ENCODE measurements at regions not wholly inside any gene's neighbourhood (a gene's known extent, or its start where the extent isn't known, plus 50 kb on each side); places are given as distances from the start of the nearest gene placed in this dataset.

DNA sequence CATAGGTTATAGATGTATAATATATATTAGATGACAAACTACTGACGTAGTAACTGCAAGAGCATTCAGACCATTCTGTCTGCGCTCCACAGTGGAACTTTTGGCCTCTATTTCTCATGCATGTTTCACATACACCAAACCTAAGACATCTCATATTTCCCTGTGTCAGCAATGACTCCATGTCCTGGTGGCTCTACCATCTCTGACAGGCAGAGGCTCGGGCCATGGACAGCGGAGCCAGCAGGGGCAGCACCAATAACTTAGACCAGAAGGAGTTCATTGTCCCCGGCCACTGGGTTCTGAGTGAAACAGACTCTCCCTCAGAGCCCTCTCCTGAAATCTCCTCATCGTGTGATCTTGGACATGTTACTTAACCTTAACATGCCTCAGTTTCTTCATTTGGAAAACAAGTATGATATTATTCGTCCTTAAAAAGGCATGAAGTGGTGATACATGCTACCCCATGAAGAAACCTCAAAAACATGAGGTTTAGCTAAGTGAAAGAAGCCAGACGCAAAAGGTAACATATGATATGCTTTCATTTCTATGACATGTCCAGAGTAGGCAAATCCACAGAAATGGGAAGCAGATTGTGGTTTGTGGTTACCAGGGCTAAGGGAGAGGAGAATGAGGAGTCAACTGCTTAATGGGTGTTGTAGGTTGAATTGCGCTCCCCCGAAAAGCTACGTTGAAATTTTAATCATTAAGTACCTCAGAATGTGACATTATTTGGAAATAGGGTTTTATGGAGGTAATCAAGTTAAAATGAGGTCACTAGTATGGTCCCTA lies 564.0 kb upstream of the JARID2 start:
- no peak for DNase-seq

GRCh38 chr6:14682812-14683211 lies 563.1 kb upstream of the JARID2 start:
- no peak for DNase-seq

DNA sequence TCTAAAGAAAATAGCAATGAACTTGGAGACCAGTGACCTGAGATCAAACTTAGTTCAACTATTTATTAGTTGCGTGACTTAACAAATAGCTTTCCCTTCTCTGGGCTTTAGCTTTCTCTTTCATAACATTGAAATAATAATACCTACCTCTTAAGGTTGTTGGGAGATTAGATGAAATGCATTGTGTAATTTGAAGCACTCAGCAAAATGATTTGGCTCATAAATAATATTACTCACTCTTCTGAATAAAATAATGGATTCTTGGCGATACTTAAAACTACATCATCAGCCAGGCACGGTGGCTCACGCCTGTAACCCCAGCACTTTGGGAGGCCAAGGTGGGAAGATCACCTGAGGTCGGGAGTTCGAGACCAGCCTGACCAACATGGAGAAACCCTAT lies 556.2 kb upstream of the JARID2 start:
- no peak for DNase-seq

DNA sequence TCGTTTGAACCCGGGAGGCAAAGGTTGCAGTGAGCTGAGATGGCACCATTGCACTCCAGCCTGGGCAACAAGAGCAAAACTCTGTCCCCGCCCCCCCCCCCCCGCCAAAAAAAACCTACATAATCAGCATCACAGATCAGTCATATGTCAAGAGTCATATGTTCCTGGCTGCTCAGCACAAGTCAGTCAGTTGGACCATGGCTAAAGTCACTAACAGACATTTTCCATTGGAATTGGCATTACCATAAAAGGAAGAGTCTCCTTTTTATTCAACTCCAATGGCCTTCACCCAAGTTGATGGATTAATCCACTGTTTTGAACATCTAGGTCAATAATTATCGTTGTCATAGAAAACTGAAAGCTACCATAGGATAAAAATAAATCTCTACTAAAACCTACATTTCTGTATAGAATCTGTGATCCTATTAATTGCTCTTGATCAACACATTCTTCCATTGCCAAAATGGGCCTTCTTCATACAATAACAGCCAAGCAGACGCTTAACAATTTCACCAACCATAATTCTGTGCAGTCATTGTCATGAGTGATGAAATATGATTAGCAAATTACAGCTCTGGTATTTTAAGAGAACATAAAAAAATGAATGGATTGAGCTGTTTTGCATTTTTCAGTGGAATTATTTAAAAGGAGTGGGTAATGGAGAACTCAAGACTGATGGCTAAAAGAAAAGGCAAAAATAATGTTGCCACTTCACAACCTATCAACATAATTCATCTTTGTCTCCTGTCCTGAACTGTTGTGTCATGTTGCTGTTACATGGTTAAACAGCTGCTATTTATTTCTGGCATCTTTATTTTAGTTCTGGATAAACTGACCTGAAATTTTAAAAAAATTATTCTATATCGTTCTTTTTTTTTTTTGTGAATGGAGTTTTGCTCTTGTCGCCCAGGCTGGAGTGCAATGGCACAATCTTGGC lies 555.5 kb upstream of the JARID2 start:
- DNase-seq, result no peak

DNA sequence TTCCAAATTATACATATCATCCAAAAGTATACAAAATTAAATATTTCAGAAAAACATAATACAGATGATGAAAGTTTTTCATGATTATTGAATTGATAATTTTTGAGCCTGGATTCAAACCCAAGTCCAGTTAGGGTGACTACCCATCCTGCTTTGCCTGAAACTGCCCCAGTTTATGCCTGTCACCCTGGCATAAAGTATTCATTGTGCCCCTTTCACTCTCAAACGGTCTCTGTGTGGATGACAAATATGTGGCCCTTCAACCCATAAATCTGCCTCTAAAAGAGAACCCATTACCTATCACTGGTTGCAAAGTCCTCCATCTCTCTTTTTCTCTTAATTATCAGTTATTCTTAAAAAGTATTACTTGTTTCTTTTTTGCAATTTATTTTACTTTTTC lies 553.7 kb upstream of the JARID2 start:
- DNase-seq, result peak; percentile 23

DNA sequence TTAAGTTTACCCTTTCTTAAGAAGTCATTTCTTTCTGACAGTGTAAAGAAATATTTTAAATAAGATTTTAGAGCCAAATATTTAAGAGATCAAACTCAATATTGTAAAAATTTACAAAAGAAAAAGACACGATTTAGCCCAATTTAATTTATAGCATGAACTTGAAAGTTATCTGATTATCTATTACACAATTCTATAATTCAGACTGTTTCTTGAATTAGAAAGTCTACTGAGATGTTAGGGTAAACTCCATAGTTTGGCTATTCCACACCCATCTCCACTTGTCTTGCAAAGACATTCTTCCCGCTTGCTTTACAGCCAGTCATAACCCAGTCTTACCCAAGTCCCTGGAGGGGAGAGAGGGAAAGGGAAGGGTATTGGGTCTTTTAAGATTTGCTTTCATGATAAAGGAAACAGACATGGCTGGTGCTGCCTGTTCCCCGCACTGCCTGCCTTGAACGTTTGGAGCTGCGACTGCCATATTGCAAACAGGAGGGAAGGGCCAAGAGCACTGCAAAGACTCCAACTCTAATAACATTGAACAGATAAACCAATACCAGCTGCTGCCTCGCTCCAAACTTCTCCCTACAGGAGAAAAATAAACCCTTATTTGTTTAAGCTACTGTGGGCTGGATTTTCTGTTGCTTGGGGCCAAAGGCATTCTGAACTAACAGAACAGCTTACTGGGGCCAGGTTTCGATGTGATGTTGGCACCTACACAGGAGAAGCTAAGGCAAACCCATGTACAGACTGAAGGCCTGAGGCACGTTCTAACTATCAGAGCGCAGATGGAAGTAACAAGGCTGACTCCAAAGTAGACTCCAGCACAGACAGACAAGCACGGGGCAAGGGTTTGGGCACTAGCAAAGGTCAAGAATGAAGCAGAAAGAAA lies 552.3 kb upstream of the JARID2 start:
- no peak for DNase-seq

- no peak for DNase-seq
Observed at GRCh38 chr6:14694308-14694707, 551.6 kb upstream of the JARID2 start.

DNA sequence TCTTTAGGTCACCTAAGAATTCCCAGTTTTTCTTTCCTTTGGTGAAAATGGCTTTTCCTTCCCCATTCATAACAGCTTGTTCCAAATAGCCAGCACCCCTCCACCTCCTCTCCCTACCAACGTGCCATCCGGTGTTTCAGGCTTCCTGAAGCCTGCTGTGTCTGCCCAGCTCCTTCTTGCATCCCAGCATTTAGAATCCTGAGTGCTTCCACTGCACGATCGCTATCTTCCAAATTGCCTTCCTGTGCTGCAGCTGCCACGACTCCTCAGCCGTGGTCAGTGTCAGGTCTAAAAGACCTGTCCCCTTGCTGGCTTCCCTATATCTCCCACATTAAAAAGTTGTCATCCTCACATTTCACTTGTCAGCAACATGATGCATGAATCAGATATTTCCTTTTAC lies 550.3 kb upstream of the JARID2 start:
- DNase-seq, result peak; percentile 49

- no peak for DNase-seq
Observed at GRCh38 chr6:14696367-14696766, 549.5 kb upstream of the JARID2 start.

- DNase-seq, result no peak
Observed at GRCh38 chr6:14697427-14697826, 548.4 kb upstream of the JARID2 start.

DNA sequence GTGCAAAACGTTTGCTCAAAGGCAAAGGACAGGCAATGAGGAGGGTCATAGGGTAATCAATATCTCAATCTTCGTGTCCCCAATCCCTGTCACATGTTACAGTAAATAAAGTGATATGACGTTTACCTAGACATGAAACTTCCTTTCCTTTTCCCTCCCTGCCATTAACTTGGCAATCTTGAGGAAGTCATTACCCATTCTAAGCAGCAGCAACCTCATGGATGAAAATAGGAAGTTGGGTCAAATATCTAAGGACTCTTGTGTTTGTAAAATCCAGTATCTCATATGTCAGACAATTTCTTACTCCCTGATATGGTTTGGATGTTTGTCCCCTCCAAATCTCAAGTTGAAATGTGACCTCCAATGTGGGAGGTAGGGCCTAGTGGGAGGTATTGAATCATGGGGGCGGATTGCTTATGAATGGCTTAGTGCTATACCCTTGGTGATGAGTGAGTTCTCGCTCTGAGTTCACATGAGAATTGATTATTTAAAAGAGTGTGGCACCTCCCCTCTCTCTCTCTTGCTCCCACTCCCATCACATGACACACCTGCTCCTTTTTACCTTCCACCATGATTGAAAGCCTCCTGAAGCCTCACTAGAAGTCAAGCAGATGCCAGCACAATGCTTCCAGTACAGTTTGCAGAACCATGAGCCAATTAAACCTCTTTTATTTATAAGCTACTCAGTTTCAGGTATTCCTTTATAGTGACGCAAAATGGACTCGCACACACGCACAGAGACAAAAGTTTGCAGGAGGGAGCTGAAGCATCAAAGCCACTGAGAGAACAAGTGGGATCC lies 545.9 kb upstream of the JARID2 start:
- no peak for DNase-seq

GRCh38 chr6:14701946-14702345 lies 543.9 kb upstream of the JARID2 start:
- no peak for DNase-seq

DNA sequence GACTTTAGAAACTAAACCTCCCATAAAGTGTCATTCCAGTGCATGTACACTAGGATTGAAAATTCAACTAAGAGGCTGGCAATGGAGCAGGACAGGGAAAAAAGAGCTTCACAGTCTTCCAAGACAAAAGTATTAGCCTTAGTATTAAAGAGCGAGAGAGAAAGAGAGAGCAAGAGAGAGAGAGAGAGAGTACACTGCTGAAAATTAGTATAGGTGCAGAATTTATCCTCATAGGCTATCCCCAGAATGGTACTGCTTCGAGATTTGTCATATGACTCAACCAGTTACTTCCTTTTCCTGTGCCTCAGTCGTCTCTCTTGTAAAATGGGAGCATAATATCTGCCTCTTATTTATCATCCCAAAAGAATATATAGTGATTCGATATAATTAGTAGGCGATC lies 543.2 kb upstream of the JARID2 start:
- DNase-seq, result no peak

- no peak for DNase-seq
Observed at GRCh38 chr6:14703586-14703985, 542.3 kb upstream of the JARID2 start.

DNA sequence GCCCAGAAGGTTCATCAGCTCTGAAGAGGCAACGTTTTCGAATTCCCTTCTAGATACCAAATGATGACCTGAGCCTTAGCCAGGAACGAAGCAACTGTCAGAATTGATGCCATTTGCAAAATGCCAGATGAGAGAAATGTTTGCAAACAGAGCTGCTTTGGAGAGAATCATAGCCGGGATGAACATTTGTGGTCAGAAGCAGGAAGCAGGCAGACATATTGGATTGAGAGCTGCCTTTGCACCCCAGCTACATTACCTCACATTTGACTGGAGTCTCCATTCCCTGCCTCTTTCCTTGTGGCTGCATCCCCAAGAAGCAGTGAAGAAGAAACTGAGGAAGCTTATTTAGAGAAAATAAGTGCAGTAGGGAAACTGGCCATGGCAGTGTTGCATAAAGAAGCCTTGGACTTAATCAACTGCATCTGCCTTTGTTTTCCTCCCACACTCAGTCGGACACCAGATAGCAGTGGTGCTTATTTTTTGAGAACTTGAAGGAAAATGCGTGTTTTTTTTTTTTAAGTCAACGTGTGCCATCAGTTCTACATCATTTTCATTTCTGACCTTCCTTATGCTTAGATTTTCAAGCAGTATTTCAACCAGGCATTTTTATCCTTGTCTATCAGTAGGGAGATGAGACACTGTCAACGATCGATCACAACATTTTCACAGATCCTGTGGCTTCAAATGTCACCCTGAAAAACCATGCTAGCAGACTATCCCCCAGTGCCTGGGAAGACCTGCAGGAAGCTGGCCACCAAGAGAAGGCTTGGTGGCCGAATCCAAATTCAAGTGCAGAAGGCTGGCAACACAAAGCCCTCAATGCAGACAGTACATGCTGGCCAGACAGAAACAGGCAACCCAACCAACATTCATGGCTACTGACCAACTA lies 541.2 kb upstream of the JARID2 start:
- DNase-seq, result no peak

DNA sequence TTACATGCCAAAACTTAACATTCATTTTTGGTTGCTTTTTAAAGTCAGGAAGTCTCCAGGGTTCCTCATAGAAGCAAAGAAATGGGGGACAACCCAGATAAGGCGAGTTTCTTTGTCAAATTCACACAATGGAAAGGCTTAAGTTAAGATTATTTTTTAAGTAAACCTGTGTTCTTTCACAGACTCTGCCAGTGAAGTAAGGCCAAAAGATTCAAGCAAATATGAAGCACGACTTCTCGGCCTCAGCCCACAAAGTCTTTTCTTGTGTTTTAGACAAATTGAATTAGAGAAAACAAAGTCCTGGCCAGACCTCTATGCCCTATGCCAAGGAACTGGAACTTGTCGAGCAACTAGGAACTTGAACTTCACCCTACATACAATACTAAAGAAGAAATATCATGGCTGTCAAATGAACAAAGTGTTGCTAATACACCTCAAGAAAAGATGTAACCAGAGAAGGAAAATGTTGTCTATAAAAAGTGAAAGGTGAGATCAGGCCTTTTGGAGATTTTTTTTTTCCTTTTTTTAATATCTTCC lies 540.0 kb upstream of the JARID2 start:
- no peak for DNase-seq

DNA sequence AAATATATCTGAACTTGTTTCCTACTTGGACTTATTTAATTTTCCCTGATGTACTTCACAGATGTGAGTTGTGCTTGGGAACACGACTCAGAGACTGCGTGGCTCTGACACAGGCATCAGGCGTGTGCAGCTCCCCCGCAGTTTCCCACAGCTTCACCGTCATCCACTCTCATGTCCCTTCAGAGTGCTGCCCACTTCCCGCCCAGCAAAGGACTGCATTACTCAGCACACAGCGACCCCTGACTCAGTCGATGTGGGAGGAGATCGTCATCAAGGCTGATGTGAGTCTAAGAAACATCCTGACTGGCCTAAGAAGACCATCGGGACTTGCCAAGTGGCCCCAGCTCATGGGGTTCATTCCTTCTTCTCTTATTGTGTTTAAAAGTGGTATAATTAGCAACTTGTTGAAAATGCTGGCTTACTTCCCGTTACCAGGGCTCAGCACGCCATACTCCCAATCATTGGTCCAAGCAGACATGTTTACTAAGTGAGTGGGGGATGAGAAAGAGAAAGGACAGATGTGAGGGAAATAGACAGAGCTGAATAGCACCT lies 539.4 kb upstream of the JARID2 start:
- no peak for DNase-seq

GRCh38 chr6:14707276-14707675 lies 538.6 kb upstream of the JARID2 start:
- DNase-seq, result no peak

DNA sequence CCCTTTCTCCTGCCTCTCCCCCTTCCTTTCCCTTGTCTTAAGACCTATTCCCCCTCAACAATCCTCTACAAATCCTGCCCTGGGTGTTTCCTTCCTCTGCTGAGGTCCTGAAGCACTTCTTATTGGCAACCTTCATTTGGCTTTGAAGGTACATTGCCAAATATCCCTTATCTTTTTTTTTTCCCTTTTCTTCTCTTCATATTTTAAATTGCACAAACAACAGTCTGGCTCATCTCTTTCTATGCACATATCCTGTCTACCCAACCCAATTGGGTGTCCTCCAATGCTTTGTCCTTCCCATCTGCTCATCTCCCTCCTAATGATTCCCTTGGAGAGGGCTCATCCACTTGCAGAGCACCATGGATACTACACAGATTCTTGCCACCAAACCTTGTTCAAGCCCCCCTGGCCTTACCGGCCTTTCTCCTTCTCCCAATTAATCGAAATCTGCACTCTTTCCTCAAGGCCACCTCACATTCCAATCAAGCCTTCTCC lies 537.9 kb upstream of the JARID2 start:
- DNase-seq, result no peak

DNA sequence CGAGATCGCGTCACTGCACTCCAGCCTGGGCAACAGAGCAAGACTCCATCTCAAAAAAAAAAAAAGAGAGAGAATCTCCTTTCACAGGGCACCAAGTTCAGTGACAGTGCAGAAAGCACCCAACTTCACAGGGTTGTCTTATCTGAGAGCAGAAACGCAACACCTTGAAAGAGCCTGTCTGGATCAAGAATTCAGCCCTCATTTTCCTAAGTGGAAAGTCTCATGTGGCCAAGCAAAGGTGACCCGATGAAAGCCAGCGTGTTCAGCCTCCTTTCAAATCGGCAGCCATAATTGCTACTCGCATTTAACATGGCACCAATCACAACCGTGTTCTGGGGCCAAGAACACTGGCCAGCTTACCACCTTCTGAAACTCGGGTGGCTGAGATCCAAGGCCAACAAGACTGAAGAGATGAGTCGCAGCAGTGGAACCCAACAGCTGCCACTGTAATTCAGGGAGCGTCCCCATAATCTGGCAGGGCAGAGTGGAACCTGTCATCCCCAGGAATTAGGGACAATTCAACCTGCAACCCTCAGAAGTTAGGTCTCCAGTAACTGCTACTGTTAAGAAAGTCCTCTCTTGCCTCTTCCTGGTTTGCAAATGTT lies 536.7 kb upstream of the JARID2 start:
- no peak for DNase-seq

Measured in NCI-H69 (cell line).